Spinal cord (tissue), 9 donors: ENCODE measurements at regions not wholly inside any gene's neighbourhood (a gene's known extent, or its start where the extent isn't known, plus 50 kb on each side); places are given as distances from the start of the nearest gene placed in this dataset.

Experiments
- DNase-seq, 6 donors: peaks; one replicate each; pipeline versions ENCODE4 v3.0.0 to v3.0.0-alpha.2; 2013 to 2015; ENCODE audit warnings: low spot score in 6 of 6, low read depth in 4 of 6
- H3K27ac ChIP-seq: one replicate; pipeline ENCODE4 v1.5.1; 2013; ENCODE audit warnings: low read depth, low read length, control low read depth
- H3K27me3 ChIP-seq: one replicate; pipeline ENCODE4 v1.6.1; 2013; ENCODE audit warnings: low read length; ENCODE audit not compliant: control insufficient read depth, insufficient read depth
- H3K36me3 ChIP-seq: one replicate; pipeline ENCODE4 v1.6.1; 2013; ENCODE audit warnings: low read length; ENCODE audit not compliant: control insufficient read depth, insufficient read depth
- H3K4me1 ChIP-seq: one replicate; pipeline ENCODE4 v1.6.1; 2013; ENCODE audit warnings: low read length; ENCODE audit not compliant: control insufficient read depth, insufficient read depth
- H3K4me3 ChIP-seq: one replicate; pipeline ENCODE4 v1.5.1; 2013; ENCODE audit warnings: low read depth, low read length, control low read depth
- H3K9me3 ChIP-seq: one replicate; pipeline ENCODE4 v1.6.1; 2013; ENCODE audit warnings: low read length; ENCODE audit not compliant: control insufficient read depth, insufficient read depth
- WGBS: methylation state at CpG from one replicate; pipeline ENCODE4 v1.1.5; 2013; ENCODE audit warnings: missing lambda C conversion rate; ENCODE audit not compliant: insufficient coverage; 5-methylcytosine and 5-hydroxymethylcytosine counted together
- donor health status: healthy.

GRCh38 chr1:232386721-232387510, 243.0 kb downstream of the SIPA1L2 start:
- 89% methylated on average over 9 of the region's 9 CpGs for WGBS

GRCh38 chr1:232386294-232386693, 243.6 kb downstream of the SIPA1L2 start:
- Histone ChIP-seq H3K27me3 (no peaks in the 10 kb centered on the region), H3K36me3 (no peaks in the 10 kb centered on the region), H3K27ac (no peak overlapping the region), H3K4me1 (peaks cover 7% of the 10 kb centered on the region), H3K9me3 (no peaks in the 10 kb centered on the region), H3K4me3 (no peak overlapping the region)
- WGBS, result 84% methylated on average over 9 of the region's 9 CpGs
- DNase-seq, result no peak

More at GRCh38 chr1:232386721-232387510, 243.0 kb downstream of the SIPA1L2 start:
- H3K4me1 ChIP-seq, result peaks cover 7% of the 10 kb centered on the region
- H3K27me3 ChIP-seq, result no peaks in the 10 kb centered on the region
- no peak for DNase-seq
- no peaks in the 10 kb centered on the region for H3K9me3 ChIP-seq
- no peaks in the 10 kb centered on the region for H3K36me3 ChIP-seq
- no peak overlapping the region for H3K4me3 ChIP-seq
- H3K27ac ChIP-seq, result no peak overlapping the region

GRCh38 chr1:232385221-232385620, 244.7 kb downstream of the SIPA1L2 start:
- no peak for DNase-seq
- WGBS, result 83% methylated on average over 8 of the region's 10 CpGs
- no peak overlapping the region for H3K27ac ChIP-seq

GRCh38 chr1:232384171-232384883, 245.6 kb downstream of the SIPA1L2 start:
- Histone ChIP-seq H3K4me3 (no peak overlapping the region), H3K27me3 (no peaks in the 10 kb centered on the region), H3K36me3 (no peaks in the 10 kb centered on the region), H3K9me3 (no peaks in the 10 kb centered on the region), H3K4me1 (peaks cover 23% of the 10 kb centered on the region), H3K27ac (no peak overlapping the region)
- no peak for DNase-seq
- WGBS, result 100% methylated on average over 4 of the region's 4 CpGs

More at GRCh38 chr1:232385221-232385620, 244.7 kb downstream of the SIPA1L2 start:
- no peaks in the 10 kb centered on the region for H3K27me3 ChIP-seq
- no peaks in the 10 kb centered on the region for H3K36me3 ChIP-seq
- no peak overlapping the region for H3K4me3 ChIP-seq
- H3K9me3 ChIP-seq, result no peaks in the 10 kb centered on the region
- peaks cover 14% of the 10 kb centered on the region for H3K4me1 ChIP-seq

- peaks cover 30% of the 10 kb centered on the region for H3K4me1 ChIP-seq
- WGBS, result 98% methylated on average over 8 of the region's 13 CpGs
- no peaks in the 10 kb centered on the region for H3K9me3 ChIP-seq
- no peak for DNase-seq
- no peak overlapping the region for H3K4me3 ChIP-seq
- H3K27ac ChIP-seq, result no peak overlapping the region
- H3K36me3 ChIP-seq, result no peaks in the 10 kb centered on the region
- no peaks in the 10 kb centered on the region for H3K27me3 ChIP-seq
These were observed 246.3 kb downstream of the SIPA1L2 start for GRCh38 chr1:232383455-232384123.

GRCh38 chr1:232382671-232383070, 247.3 kb downstream of the SIPA1L2 start:
- 90% methylated on average over 2 of the region's 4 CpGs for WGBS

GRCh38 chr1:232381394-232382100, 248.4 kb downstream of the SIPA1L2 start:
- Histone ChIP-seq H3K9me3 (no peaks in the 10 kb centered on the region), H3K36me3 (no peaks in the 10 kb centered on the region), H3K4me3 (no peak overlapping the region), H3K27me3 (no peaks in the 10 kb centered on the region), H3K27ac (no peak overlapping the region), H3K4me1 (peaks cover 38% of the 10 kb centered on the region)
- 90% methylated on average over 3 of the region's 10 CpGs for WGBS
- DNase-seq, result peak in 1 of 6 donors; percentile 47

More at GRCh38 chr1:232382671-232383070, 247.3 kb downstream of the SIPA1L2 start:
- H3K9me3 ChIP-seq, result no peaks in the 10 kb centered on the region
- no peaks in the 10 kb centered on the region for H3K27me3 ChIP-seq
- H3K36me3 ChIP-seq, result no peaks in the 10 kb centered on the region
- no peak overlapping the region for H3K27ac ChIP-seq
- H3K4me3 ChIP-seq, result no peak overlapping the region
- DNase-seq, result no peak
- peaks cover 38% of the 10 kb centered on the region for H3K4me1 ChIP-seq

- no peaks in the 10 kb centered on the region for H3K9me3 ChIP-seq
- H3K4me1 ChIP-seq, result peaks cover 38% of the 10 kb centered on the region
- 26% methylated on average over 3 of the region's 3 CpGs for WGBS
- peak in 1 of 6 donors; percentile 62 for DNase-seq
- no peaks in the 10 kb centered on the region for H3K27me3 ChIP-seq
- no peak overlapping the region for H3K4me3 ChIP-seq
- H3K27ac ChIP-seq, result no peak overlapping the region
- no peaks in the 10 kb centered on the region for H3K36me3 ChIP-seq
These were observed 249.3 kb downstream of the SIPA1L2 start for GRCh38 chr1:232380596-232380995.

- no peaks in the 10 kb centered on the region for H3K27me3 ChIP-seq
- no peak for DNase-seq
- peaks cover 34% of the 10 kb centered on the region for H3K4me1 ChIP-seq
- no peaks in the 10 kb centered on the region for H3K9me3 ChIP-seq
- no peaks in the 10 kb centered on the region for H3K36me3 ChIP-seq
- H3K27ac ChIP-seq, result no peak overlapping the region
- H3K4me3 ChIP-seq, result no peak overlapping the region
- no CpG with 5 or more reads among the region's 3 CpGs for WGBS
These were observed 249.8 kb downstream of the SIPA1L2 start for GRCh38 chr1:232380131-232380530.
